Putamen (tissue), 1 donor: ENCODE measurements at regions not wholly inside any gene's neighbourhood (a gene's known extent, or its start where the extent isn't known, plus 50 kb on each side); places are given as distances from the start of the nearest gene placed in this dataset.
"Not testable (repeated sequence)": the region's sequence is repeated elsewhere in the genome, so short reads cannot be mapped to it uniquely, and the experiment has no call there.

Experiments
- DNase-seq: peaks from one replicate; pipeline ENCODE4 v3.0.0-alpha.2; 2016; ENCODE audit warnings: low spot score

- DNase-seq, result not testable (repeated sequence)
Observed at GRCh38 chr15:54749461-54749860, 447.3 kb downstream of the RSL24D1 start.

- DNase-seq, result no peak
Observed at GRCh38 chr15:54722342-54722986, 474.3 kb downstream of the RSL24D1 start.

- no peak for DNase-seq
Observed at GRCh38 chr15:54719325-54719724, 477.4 kb downstream of the RSL24D1 start.

GRCh38 chr15:54707805-54708752 lies 488.7 kb downstream of the RSL24D1 start:
- no peak for DNase-seq

GRCh38 chr15:54687628-54688027 lies 509.1 kb downstream of the RSL24D1 start:
- no peak for DNase-seq
